ENCODE measurements at regions not wholly inside any gene's neighbourhood (a gene's known extent, or its start where the extent isn't known, plus 50 kb on each side); places are given as distances from the start of the nearest gene placed in this dataset.

DNA sequence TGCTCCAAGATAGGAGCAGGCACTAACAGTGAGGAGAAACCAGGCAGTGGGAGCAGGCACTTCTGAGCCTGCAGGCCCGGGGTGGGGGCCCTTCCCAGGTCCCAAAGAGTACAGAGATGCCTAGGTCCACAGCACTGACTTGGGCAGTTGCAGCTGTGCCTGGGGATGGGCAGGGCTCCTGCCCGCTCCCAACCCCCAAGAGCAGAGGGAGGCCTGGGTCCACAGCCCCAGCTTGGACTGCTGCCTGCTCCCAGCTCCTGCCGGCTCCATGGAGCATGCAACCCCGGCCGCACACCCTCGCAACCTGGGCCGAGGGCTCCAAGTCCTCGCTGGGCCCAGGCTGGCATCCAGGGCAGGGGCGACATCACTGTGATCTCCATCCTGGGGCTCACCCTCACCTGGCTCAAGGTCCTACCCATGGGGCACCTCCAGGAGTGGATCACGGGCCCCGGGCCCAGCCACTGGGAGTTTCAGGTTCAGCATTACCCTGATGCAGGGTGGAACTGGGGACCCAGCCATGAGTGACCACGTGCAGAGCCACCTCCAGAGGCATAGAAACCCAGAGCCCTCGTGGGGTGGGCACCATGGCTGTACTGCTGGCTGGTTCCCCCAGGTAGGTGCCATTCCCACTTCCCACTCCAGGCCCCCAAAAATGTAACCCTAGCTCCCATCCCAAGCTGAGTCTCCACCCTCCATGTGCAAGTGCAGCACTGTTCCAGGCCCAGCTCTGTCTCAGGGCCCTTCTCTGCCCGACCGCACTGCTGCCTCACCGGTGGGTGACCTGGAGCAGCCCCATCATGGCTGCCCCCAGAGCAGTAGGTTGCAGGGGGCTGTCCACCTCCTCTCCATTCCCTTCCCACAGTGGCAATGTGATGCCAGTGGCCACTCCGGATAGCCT, 325.6 kb downstream of the NR4A2 start:
- WGBS (ENCODE audit: insufficient coverage, low coverage, low lambda C conversion rate, missing lambda C conversion rate), result 100% methylated on average over 1 of the region's 17 CpGs
- Histone ChIP-seq H3K27ac (no peak overlapping the region), H3K36me3 (no peaks in the 10 kb centered on the region), H3K4me1 (no peaks in the 10 kb centered on the region), H3K9me3 (no peaks in the 10 kb centered on the region), H3K27me3 (no peaks in the 10 kb centered on the region), H3K4me3 (no peak overlapping the region)
- DNase-seq (peak in 2 of 3 donors; percentile 40 to 49), ATAC-seq (peak in 1 of 4 donors; percentile 41)
- TF ChIP-seq POLR2A (IDR thresholded peaks at IDR 0.05), result no peak
- TF ChIP-seq CTCF (IDR thresholded peaks at IDR 0.05), result no peak
- intact Hi-C loops (cut with DNase I), result no loop called here

DNA sequence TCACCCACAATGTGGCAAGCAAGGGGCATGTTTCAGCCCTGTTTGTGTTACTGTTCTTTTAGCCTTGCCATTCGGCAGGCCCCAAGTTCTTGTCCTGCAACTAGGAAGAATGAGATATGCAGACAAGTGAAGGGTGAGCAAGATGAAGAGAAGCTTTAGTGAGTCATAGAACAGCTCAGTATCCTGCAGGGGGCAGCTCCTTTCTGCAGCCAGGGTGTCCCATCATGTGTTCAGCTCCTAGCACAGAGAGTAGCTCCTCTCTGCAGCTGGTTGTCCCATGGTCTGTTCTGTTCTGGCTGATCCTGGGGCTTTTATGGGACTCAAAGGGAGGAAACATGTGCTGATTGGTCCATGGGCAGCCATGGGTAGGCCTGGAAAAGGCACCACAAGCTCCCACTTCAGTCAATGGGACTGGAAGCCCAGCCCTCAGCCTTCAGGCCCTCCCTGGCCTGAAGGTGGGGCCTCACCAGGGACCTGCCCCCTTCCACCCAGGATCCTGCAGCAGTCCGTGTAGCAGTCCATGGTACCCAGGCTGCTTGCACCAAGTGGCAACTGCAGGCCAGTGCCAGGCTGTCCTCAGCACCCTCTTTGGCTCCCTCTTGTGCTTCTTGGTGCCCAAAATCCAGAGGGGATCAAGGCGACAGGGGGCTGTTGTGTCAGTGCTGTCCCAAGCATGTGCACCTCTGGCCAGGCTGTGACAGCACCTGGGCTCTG, 326.4 kb downstream of the NR4A2 start:
- DNase-seq, result no peak
- Histone ChIP-seq H3K9me3 (no peaks in the 10 kb centered on the region), H3K4me3 (no peak overlapping the region), H3K27me3 (no peaks in the 10 kb centered on the region), H3K36me3 (no peaks in the 10 kb centered on the region), H3K4me1 (no peaks in the 10 kb centered on the region), H3K27ac (no peak overlapping the region)
- TF ChIP-seq CTCF (IDR thresholded peaks at IDR 0.05) (no peak), POLR2A (IDR thresholded peaks at IDR 0.05) (no peak)
- ATAC-seq, result peak in 1 of 4 donors; percentile 29
- WGBS (ENCODE audit: insufficient coverage, low coverage, low lambda C conversion rate, missing lambda C conversion rate), result 88% methylated on average over 1 of the region's 3 CpGs
- intact Hi-C loops (cut with DNase I), result no loop called here

DNA sequence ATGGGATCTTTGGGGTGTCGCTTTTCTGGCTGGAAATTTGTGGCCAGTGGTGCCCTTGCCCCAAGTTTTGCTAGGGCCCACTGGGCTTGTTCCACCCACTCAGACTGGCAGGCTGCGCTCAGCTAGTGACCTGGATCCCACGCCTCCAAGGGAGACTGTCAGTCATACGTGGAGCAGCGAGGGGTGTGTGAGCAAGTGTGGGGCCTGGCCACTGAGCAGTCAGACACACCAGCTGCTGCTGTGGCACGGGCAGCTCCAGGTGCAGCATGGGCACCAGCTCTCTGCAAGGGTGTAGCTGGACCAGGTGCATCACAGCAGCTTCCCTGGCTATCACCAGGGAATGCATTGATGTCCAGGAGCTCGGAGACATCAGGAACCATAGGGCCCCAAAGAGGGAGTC, 327.0 kb downstream of the NR4A2 start:
- TF ChIP-seq CTCF (IDR thresholded peaks at IDR 0.05) (no peak), POLR2A (IDR thresholded peaks at IDR 0.05) (no peak)
- Histone ChIP-seq H3K9me3 (no peaks in the 10 kb centered on the region), H3K27ac (no peak overlapping the region), H3K36me3 (no peaks in the 10 kb centered on the region), H3K27me3 (no peaks in the 10 kb centered on the region), H3K4me3 (no peak overlapping the region), H3K4me1 (no peaks in the 10 kb centered on the region)
- DNase-seq, result peak in 1 of 3 donors; percentile 47
- no peak for ATAC-seq
- intact Hi-C loops (cut with DNase I), result no loop called here
- 100% methylated on average over 1 of the region's 7 CpGs for WGBS (ENCODE audit: insufficient coverage, low coverage, low lambda C conversion rate, missing lambda C conversion rate)

GRCh38 chr2:156004459-156004858, 328.1 kb downstream of the NR4A2 start:
- intact Hi-C loops (cut with DNase I), result no loop called here
- H3K27me3 ChIP-seq, result no peaks in the 10 kb centered on the region

More at GRCh38 chr2:156004459-156004858, 328.1 kb downstream of the NR4A2 start:
- 84% methylated on average over 5 of the region's 5 CpGs for WGBS (ENCODE audit: insufficient coverage, low coverage, low lambda C conversion rate, missing lambda C conversion rate)
- H3K27ac ChIP-seq, result no peak overlapping the region
- no peaks in the 10 kb centered on the region for H3K4me1 ChIP-seq
- ATAC-seq, result no peak
- TF ChIP-seq CTCF (IDR thresholded peaks at IDR 0.05) (no peak), POLR2A (IDR thresholded peaks at IDR 0.05) (no peak)
- H3K4me3 ChIP-seq, result no peak overlapping the region
- H3K9me3 ChIP-seq, result no peaks in the 10 kb centered on the region
- no peaks in the 10 kb centered on the region for H3K36me3 ChIP-seq
- DNase-seq, result no peak

Measured in right lobe of liver (tissue), 6 donors.